Stimulated activated CD4-positive, alpha-beta T cell treated with anti-CD3 and anti-CD28 coated beads, Interleukin-4, amount 100 ng/mL, for 48 hours (primary cell): ENCODE measurements at regions not wholly inside any gene's neighbourhood (a gene's known extent, or its start where the extent isn't known, plus 50 kb on each side); places are given as distances from the start of the nearest gene placed in this dataset.
A peak's percentile ranks its signal among the peaks of the same experiment; 100 is the strongest.

Experiments used
- DNase-seq, 2 donors: peaks; one replicate each; pipeline ENCODE4 v3.0.0-alpha.2; 2020; ENCODE audit warnings: low read depth in 2 of 2

GRCh38 chr12:118694128-118694775, 287.1 kb upstream of the SRRM4 start:
- no peak for DNase-seq

GRCh38 chr12:118704527-118705241, 276.7 kb upstream of the SRRM4 start:
- DNase-seq = no peak

- DNase-seq = no peak
These were observed 274.9 kb upstream of the SRRM4 start for GRCh38 chr12:118706437-118706836.

GRCh38 chr12:118709946-118710345, 271.4 kb upstream of the SRRM4 start:
- DNase-seq = no peak

GRCh38 chr12:118711185-118711584, 270.2 kb upstream of the SRRM4 start:
- no peak for DNase-seq

GRCh38 chr12:118714051-118714460, 267.3 kb upstream of the SRRM4 start:
- DNase-seq = peak; percentile 2 to 7

GRCh38 chr12:118714500-118714899, 266.8 kb upstream of the SRRM4 start:
- DNase-seq = no peak

- no peak for DNase-seq
These were observed 265.7 kb upstream of the SRRM4 start for GRCh38 chr12:118715647-118716046.

GRCh38 chr12:118727196-118727978, 254.0 kb upstream of the SRRM4 start:
- DNase-seq = no peak

GRCh38 chr12:118727979-118728366, 253.4 kb upstream of the SRRM4 start:
- DNase-seq = no peak

GRCh38 chr12:118734266-118734665, 247.1 kb upstream of the SRRM4 start:
- no peak for DNase-seq

GRCh38 chr12:118737985-118738540, 243.3 kb upstream of the SRRM4 start:
- DNase-seq = no peak

GRCh38 chr12:118741194-118741593, 240.1 kb upstream of the SRRM4 start:
- no peak for DNase-seq

GRCh38 chr12:118742431-118742830, 238.9 kb upstream of the SRRM4 start:
- DNase-seq = no peak

- DNase-seq = no peak
These were observed 237.2 kb upstream of the SRRM4 start for GRCh38 chr12:118743896-118744700.

- DNase-seq = no peak
These were observed 235.2 kb upstream of the SRRM4 start for GRCh38 chr12:118746176-118746575.

GRCh38 chr12:118746960-118747359, 234.4 kb upstream of the SRRM4 start:
- DNase-seq = no peak

- no peak for DNase-seq
These were observed 233.6 kb upstream of the SRRM4 start for GRCh38 chr12:118747771-118748170.

GRCh38 chr12:118748478-118749380, 232.6 kb upstream of the SRRM4 start:
- no peak for DNase-seq

GRCh38 chr12:118749646-118750045, 231.7 kb upstream of the SRRM4 start:
- DNase-seq = no peak

GRCh38 chr12:118750666-118751065, 230.7 kb upstream of the SRRM4 start:
- no peak for DNase-seq
